Neural progenitor cell (in vitro differentiated cells): ENCODE measurements at regions not wholly inside any gene's neighbourhood (a gene's known extent, or its start where the extent isn't known, plus 50 kb on each side); places are given as distances from the start of the nearest gene placed in this dataset.

Experiments
- CTCF ChIP-seq: fragments of 200-600 bp; sonication (generic); IDR thresholded peaks from 2 replicates; pipeline ENCODE4 v1.5.1; 2017; ENCODE audit warnings: antibody characterized with exemption, mild to moderate bottlenecking
- EZH2 ChIP-seq: fragments of 200-600 bp; sonication (generic); IDR thresholded peaks from 2 replicates; pipeline ENCODE4 v1.6.1; 2017; ENCODE audit warnings: antibody characterized with exemption, mild to moderate bottlenecking, moderate library complexity
- EZH2phosphoT487 ChIP-seq: fragments of 200-600 bp; sonication (generic); IDR thresholded peaks from 2 replicates; pipeline ENCODE4 v1.6.1; 2017; ENCODE audit warnings: antibody characterized with exemption

GRCh38 chr3:144553301-144553700, 581.7 kb downstream of the DIPK2A start:
- TF ChIP-seq CTCF (no peak), EZH2 (no peak), EZH2phosphoT487 (no peak)
